Suprapubic skin (tissue), 4 donors: ENCODE measurements at regions not wholly inside any gene's neighbourhood (a gene's known extent, or its start where the extent isn't known, plus 50 kb on each side); places are given as distances from the start of the nearest gene placed in this dataset.

ENCODE experiments used
- DNase-seq, 2 donors: peaks; one replicate each; pipeline ENCODE4 v3.0.0-alpha.2; 2019; ENCODE audit warnings: low spot score in 2 of 2
- H3K27ac ChIP-seq: fragments of 200-600 bp; sonication (generic); one replicate; pipeline ENCODE4 v1.5.1; 2019
- H3K27me3 ChIP-seq: fragments of 200-600 bp; sonication (generic); one replicate; pipeline ENCODE4 v1.5.1; 2019
- H3K36me3 ChIP-seq: fragments of 200-600 bp; sonication (generic); one replicate; pipeline ENCODE4 v1.5.1; 2019
- H3K4me1 ChIP-seq: fragments of 200-600 bp; sonication (generic); one replicate; pipeline ENCODE4 v1.5.1; 2019
- H3K4me3 ChIP-seq: fragments of 200-600 bp; sonication (generic); one replicate; pipeline ENCODE4 v1.5.1; 2019; ENCODE audit warnings: mild to moderate bottlenecking
- H3K9me3 ChIP-seq: fragments of 200-600 bp; sonication (generic); one replicate; pipeline ENCODE4 v1.5.1; 2019
- CTCF ChIP-seq, 2 donors: fragments of 200-600 bp in 1 of 2; fragments of 450-650 bp in 1 of 2; sonication (generic) in 1 of 2; IDR thresholded peaks; one replicate each; pipeline ENCODE4 v1.5.1; 2016 to 2019; ENCODE audit warnings: antibody characterized with exemption in 2 of 2, mild to moderate bottlenecking in 1 of 2, moderate library complexity in 1 of 2
- EP300 ChIP-seq: sonication (generic); formaldehyde crosslinking; IDR thresholded peaks from one replicate; pipeline ENCODE4 v1.6.1; 2017; ENCODE audit warnings: antibody characterized with exemption
- POLR2A ChIP-seq, 2 donors: fragments of 450-650 bp; IDR thresholded peaks; one replicate each; pipeline ENCODE4 v1.6.1; 2017; ENCODE audit warnings: antibody characterized with exemption in 2 of 2, mild to moderate bottlenecking in 2 of 2, moderate library complexity in 2 of 2
- POLR2AphosphoS5 ChIP-seq, 3 donors: sonication (generic); formaldehyde crosslinking; IDR thresholded peaks; one replicate each; pipeline ENCODE4 v1.6.1; 2017; ENCODE audit warnings: antibody characterized with exemption in 3 of 3
- WGBS: methylation state at CpG from one replicate; pipeline ENCODE4 v1.1.5; 2018; 5-methylcytosine and 5-hydroxymethylcytosine counted together

GRCh38 chr16:79772784-79773183 is 172.2 kb upstream of the MAF start:
- Histone ChIP-seq H3K36me3 (no peaks in the 10 kb centered on the region), H3K9me3 (no peaks in the 10 kb centered on the region), H3K4me3 (no peak overlapping the region), H3K27me3 (no peaks in the 10 kb centered on the region), H3K27ac (no peak overlapping the region), H3K4me1 (peaks cover 54% of the 10 kb centered on the region)
- WGBS: 93% methylated on average over 3 of the region's 3 CpGs
- TF ChIP-seq CTCF (IDR thresholded peaks at IDR 0.05) (no peak), EP300 (no peak), POLR2A (IDR thresholded peaks at IDR 0.05) (no peak), POLR2AphosphoS5 (IDR thresholded peaks at IDR 0.05) (no peak)
- no peak for DNase-seq

- 61% methylated on average over 4 of the region's 4 CpGs for WGBS
- Histone ChIP-seq H3K27me3 (no peaks in the 10 kb centered on the region), H3K4me1 (peaks cover 60% of the 10 kb centered on the region), H3K36me3 (no peaks in the 10 kb centered on the region), H3K4me3 (no peak overlapping the region), H3K9me3 (no peaks in the 10 kb centered on the region), H3K27ac (no peak overlapping the region)
- DNase-seq: no peak
- TF ChIP-seq POLR2A (IDR thresholded peaks at IDR 0.05) (no peak), POLR2AphosphoS5 (IDR thresholded peaks at IDR 0.05) (no peak), CTCF (IDR thresholded peaks at IDR 0.05) (no peak), EP300 (no peak)
Observed at GRCh38 chr16:79772048-79772447, 171.5 kb upstream of the MAF start.

GRCh38 chr16:79770244-79771064 is 169.9 kb upstream of the MAF start:
- Histone ChIP-seq H3K36me3 (no peaks in the 10 kb centered on the region), H3K27me3 (no peaks in the 10 kb centered on the region), H3K9me3 (no peaks in the 10 kb centered on the region), H3K4me3 (peak overlapping the region; percentile 56), H3K27ac (peak overlapping the region; percentile 88), H3K4me1 (peaks cover 46% of the 10 kb centered on the region)
- peak; percentile 94 for DNase-seq
- under 1% methylated on average over 59 of the region's 59 CpGs for WGBS
- TF ChIP-seq EP300 (no peak), POLR2AphosphoS5 (IDR thresholded peaks at IDR 0.05) (no peak), CTCF (IDR thresholded peaks at IDR 0.05) (no peak), POLR2A (IDR thresholded peaks at IDR 0.05) (no peak)

- 18% methylated on average over 5 of the region's 6 CpGs for WGBS
- Histone ChIP-seq H3K9me3 (no peaks in the 10 kb centered on the region), H3K4me3 (peak overlapping the region; percentile 56), H3K27ac (peak overlapping the region; percentile 88), H3K27me3 (no peaks in the 10 kb centered on the region), H3K4me1 (peaks cover 41% of the 10 kb centered on the region), H3K36me3 (no peaks in the 10 kb centered on the region)
- no peak for TF ChIP-seq EP300
- no peak for TF ChIP-seq POLR2A (IDR thresholded peaks at IDR 0.05)
- no peak for TF ChIP-seq POLR2AphosphoS5 (IDR thresholded peaks at IDR 0.05)
- no peak for TF ChIP-seq CTCF (IDR thresholded peaks at IDR 0.05)
- DNase-seq: no peak
Observed at GRCh38 chr16:79769928-79770243, 169.3 kb upstream of the MAF start.

- Histone ChIP-seq H3K36me3 (no peaks in the 10 kb centered on the region), H3K4me3 (peak overlapping the region; percentile 56), H3K27me3 (no peaks in the 10 kb centered on the region), H3K9me3 (no peaks in the 10 kb centered on the region), H3K27ac (peak overlapping the region; percentile 88), H3K4me1 (peaks cover 39% of the 10 kb centered on the region)
- DNase-seq: no peak
- WGBS: 35% methylated on average over 4 of the region's 4 CpGs
- TF ChIP-seq POLR2A (IDR thresholded peaks at IDR 0.05) (no peak), CTCF (IDR thresholded peaks at IDR 0.05) (no peak), POLR2AphosphoS5 (IDR thresholded peaks at IDR 0.05) (no peak), EP300 (no peak)
Observed at GRCh38 chr16:79769270-79769927, 168.9 kb upstream of the MAF start.
